ENCODE measurements at regions not wholly inside any gene's neighbourhood (a gene's known extent, or its start where the extent isn't known, plus 50 kb on each side); places are given as distances from the start of the nearest gene placed in this dataset.
"Not testable (repeated sequence)": the region's sequence is repeated elsewhere in the genome, so short reads cannot be mapped to it uniquely, and the experiment has no call there.

- intact Hi-C loops (cut with DNase I): no loop called here
- no peaks in the 10 kb centered on the region for H3K27me3 ChIP-seq
- no peaks in the 10 kb centered on the region for H3K4me1 ChIP-seq
- H3K36me3 ChIP-seq: no peaks in the 10 kb centered on the region
- TF ChIP-seq POLR2A (IDR thresholded peaks at IDR 0.05) (no peak), CTCF (IDR thresholded peaks at IDR 0.05) (no peak)
- H3K9me3 ChIP-seq: no peaks in the 10 kb centered on the region
- no peak overlapping the region for H3K27ac ChIP-seq
- H3K4me3 ChIP-seq (replicated peaks in 1 of 3): no peak overlapping the region
- 78 to 80% methylated on average over 8 of the region's 8 CpGs for WGBS, 2 donors
- no peak for DNase-seq
Measured at GRCh38 chr5:84869675-84870074, 485.0 kb upstream of the EDIL3 start.

- intact Hi-C loops (cut with DNase I); H3K4me1 ChIP-seq; H3K36me3 ChIP-seq; H3K4me3 ChIP-seq (replicated peaks in 1 of 3); H3K27ac ChIP-seq; H3K27me3 ChIP-seq; H3K9me3 ChIP-seq; DNase-seq: not testable (repeated sequence)
- WGBS, 2 donors: 93 to 97% methylated on average over 19 of the region's 19 CpGs
Measured at GRCh38 chr5:84863936-84864335, 479.3 kb upstream of the EDIL3 start.

GRCh38 chr5:84863020-84863419, 478.3 kb upstream of the EDIL3 start:
- TF ChIP-seq POLR2A (IDR thresholded peaks at IDR 0.05): no peak
- no peak for TF ChIP-seq CTCF (IDR thresholded peaks at IDR 0.05)
- 35 to 50% methylated on average over 1 of the region's 1 CpG for WGBS, 2 donors
- H3K4me1 ChIP-seq: no peaks in the 10 kb centered on the region
- H3K27me3 ChIP-seq: no peaks in the 10 kb centered on the region
- H3K36me3 ChIP-seq: no peaks in the 10 kb centered on the region
- no peak overlapping the region for H3K4me3 ChIP-seq (replicated peaks in 1 of 3)
- no peak for DNase-seq
- no peaks in the 10 kb centered on the region for H3K9me3 ChIP-seq
- intact Hi-C loops (cut with DNase I): no loop called here
- no peak overlapping the region for H3K27ac ChIP-seq

- Histone ChIP-seq H3K27ac (no peak overlapping the region), H3K27me3 (no peaks in the 10 kb centered on the region), H3K4me3 (replicated peaks in 1 of 3) (no peak overlapping the region), H3K9me3 (no peaks in the 10 kb centered on the region), H3K36me3 (no peaks in the 10 kb centered on the region), H3K4me1 (no peaks in the 10 kb centered on the region)
- no peak for TF ChIP-seq POLR2A (IDR thresholded peaks at IDR 0.05)
- TF ChIP-seq CTCF (IDR thresholded peaks at IDR 0.05): no peak
- intact Hi-C loops (cut with DNase I): no loop called here
- no peak for DNase-seq
- WGBS, 2 donors: 80 to 84% methylated on average over 7 of the region's 7 CpGs
Measured at GRCh38 chr5:84862132-84862531, 477.5 kb upstream of the EDIL3 start.

- no peaks in the 10 kb centered on the region for H3K9me3 ChIP-seq
- H3K27me3 ChIP-seq: no peaks in the 10 kb centered on the region
- WGBS, 2 donors: 37 to 52% methylated on average over 2 of the region's 2 CpGs
- intact Hi-C loops (cut with DNase I): no loop called here
- DNase-seq: no peak
- H3K4me1 ChIP-seq: no peaks in the 10 kb centered on the region
- H3K27ac ChIP-seq: no peak overlapping the region
- H3K36me3 ChIP-seq: no peaks in the 10 kb centered on the region
- TF ChIP-seq CTCF (IDR thresholded peaks at IDR 0.05) (no peak), POLR2A (IDR thresholded peaks at IDR 0.05) (no peak)
- H3K4me3 ChIP-seq (replicated peaks in 1 of 3): no peak overlapping the region
Measured at GRCh38 chr5:84861306-84861705, 476.6 kb upstream of the EDIL3 start.

- H3K27ac ChIP-seq: no peak overlapping the region
- TF ChIP-seq CTCF (IDR thresholded peaks at IDR 0.05) (no peak), POLR2A (IDR thresholded peaks at IDR 0.05) (no peak)
- intact Hi-C loops (cut with DNase I): no loop called here
- H3K4me3 ChIP-seq (replicated peaks in 1 of 3): no peak overlapping the region
- no peaks in the 10 kb centered on the region for H3K9me3 ChIP-seq
- DNase-seq: no peak
- H3K36me3 ChIP-seq: no peaks in the 10 kb centered on the region
- H3K27me3 ChIP-seq: no peaks in the 10 kb centered on the region
- 71 to 87% methylated on average over 1 of the region's 1 CpG for WGBS, 2 donors
- no peaks in the 10 kb centered on the region for H3K4me1 ChIP-seq
Measured at GRCh38 chr5:84859056-84859455, 474.4 kb upstream of the EDIL3 start.
